Fibroblast of pulmonary artery (primary cell): ENCODE measurements at regions not wholly inside any gene's neighbourhood (a gene's known extent, or its start where the extent isn't known, plus 50 kb on each side); places are given as distances from the start of the nearest gene placed in this dataset.
A peak's percentile ranks its signal among the peaks of the same experiment; 100 is the strongest.
"Not testable (repeated sequence)": the region's sequence is repeated elsewhere in the genome, so short reads cannot be mapped to it uniquely, and the experiment has no call there.

Source experiments
- DNase-seq: peaks from one replicate; pipeline ENCODE4 v3.0.0-alpha.2; 2010; ENCODE audit warnings: low read depth
- H3K4me3 ChIP-seq: replicated peaks from 2 replicates; pipeline ENCODE4 v1.5.1; 2011; ENCODE audit warnings: low read depth, mild to moderate bottlenecking, control low read depth, low read length, moderate library complexity
- CTCF ChIP-seq: IDR thresholded peaks from 2 replicates; pipeline ENCODE4 v1.5.1; 2011; ENCODE audit warnings: mild to moderate bottlenecking, control low read depth, low read length, inconsistent platforms; ENCODE audit errors: missing control alignments

- no peak for DNase-seq
- no peak for TF ChIP-seq CTCF
- no peak overlapping the region for H3K4me3 ChIP-seq
Observed at GRCh38 chr2:32874931-32875330, 71.8 kb upstream of the LTBP1 start.

- DNase-seq: no peak
- no peak overlapping the region for H3K4me3 ChIP-seq
- TF ChIP-seq CTCF: no peak
Observed at GRCh38 chr2:32877587-32878510, 68.9 kb upstream of the LTBP1 start.

- not testable (repeated sequence) for H3K4me3 ChIP-seq, DNase-seq
Observed at GRCh38 chr2:32879943-32880342, 66.8 kb upstream of the LTBP1 start.

GRCh38 chr2:32882816-32883810 lies 63.6 kb upstream of the LTBP1 start:
- no peak for TF ChIP-seq CTCF
- peak; percentile 8 for DNase-seq
- H3K4me3 ChIP-seq: no peak overlapping the region

- no peak for TF ChIP-seq CTCF
- no peak overlapping the region for H3K4me3 ChIP-seq
- DNase-seq: no peak
Observed at GRCh38 chr2:32884346-32884745, 62.4 kb upstream of the LTBP1 start.

- DNase-seq, H3K4me3 ChIP-seq: not testable (repeated sequence)
Observed at GRCh38 chr2:32886397-32887055, 60.2 kb upstream of the LTBP1 start.

GRCh38 chr2:32887125-32887524 lies 59.6 kb upstream of the LTBP1 start:
- H3K4me3 ChIP-seq: no peak overlapping the region
- no peak for DNase-seq
- no peak for TF ChIP-seq CTCF
